CD4-positive, alpha-beta T cell treated with Interleukin-17A for 4 hours (primary cell): ENCODE measurements at regions not wholly inside any gene's neighbourhood (a gene's known extent, or its start where the extent isn't known, plus 50 kb on each side); places are given as distances from the start of the nearest gene placed in this dataset.

Experiments used
- DNase-seq: peaks from one replicate; pipeline ENCODE4 v3.0.0-alpha.2; 2020; ENCODE audit warnings: mixed read lengths

DNA sequence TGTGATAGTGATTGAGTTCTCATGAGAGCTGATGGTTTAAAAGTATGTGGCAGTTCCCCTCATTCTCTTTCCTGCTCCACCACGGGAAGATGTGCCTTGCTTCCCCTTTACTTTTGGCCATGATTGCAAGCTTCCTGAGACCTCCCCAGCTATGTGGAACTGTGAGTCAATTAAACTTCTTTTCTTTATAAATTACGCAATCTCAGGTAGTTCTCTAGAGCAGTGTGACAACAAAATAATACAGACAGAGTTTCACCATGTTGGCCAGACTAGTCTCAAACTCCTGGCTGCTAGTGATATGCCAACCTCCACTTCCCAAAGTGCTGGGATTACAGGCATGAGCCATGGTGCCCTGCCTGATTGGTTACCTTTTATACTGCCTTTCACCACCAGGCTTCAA, 755.2 kb downstream of the METTL15 start:
- DNase-seq = no peak

DNA sequence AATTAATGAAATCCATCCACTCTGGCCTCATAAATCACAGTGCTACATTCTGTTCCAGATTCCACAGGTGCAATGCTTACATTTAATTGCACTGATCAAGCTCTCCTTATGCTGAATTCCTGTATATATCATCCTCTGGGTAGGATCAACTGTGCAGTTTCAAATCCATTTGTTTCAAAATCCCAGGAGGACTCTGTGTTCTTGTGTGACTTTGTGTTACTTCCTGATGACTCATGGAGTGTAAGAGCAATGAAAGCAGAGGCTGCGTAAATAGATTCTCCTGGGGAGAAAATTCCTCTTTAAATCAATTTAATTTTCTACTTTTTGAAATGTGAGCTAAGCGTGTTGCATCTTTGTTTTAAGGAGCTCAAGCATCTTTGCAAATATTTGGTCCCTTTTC, 752.7 kb downstream of the METTL15 start:
- DNase-seq = no peak

DNA sequence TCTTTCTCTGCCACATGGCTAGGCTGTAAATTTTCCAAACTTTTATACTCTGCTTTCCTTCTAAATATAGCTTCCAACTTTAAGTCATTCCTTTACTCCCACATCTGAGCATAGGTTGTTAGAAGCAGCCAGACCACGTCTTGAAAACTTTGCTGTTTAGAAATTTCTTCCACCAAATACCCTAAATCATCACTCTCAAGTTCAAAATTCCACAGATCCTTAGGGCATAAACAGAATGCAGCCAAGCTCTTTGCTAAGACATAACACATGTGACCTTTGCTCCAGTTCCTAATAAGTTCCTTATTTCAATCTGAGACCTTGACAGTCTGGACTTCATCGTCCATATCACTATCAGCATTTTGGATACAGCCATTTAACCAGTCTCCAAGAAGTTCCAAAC, 749.9 kb downstream of the METTL15 start:
- no peak for DNase-seq

DNA sequence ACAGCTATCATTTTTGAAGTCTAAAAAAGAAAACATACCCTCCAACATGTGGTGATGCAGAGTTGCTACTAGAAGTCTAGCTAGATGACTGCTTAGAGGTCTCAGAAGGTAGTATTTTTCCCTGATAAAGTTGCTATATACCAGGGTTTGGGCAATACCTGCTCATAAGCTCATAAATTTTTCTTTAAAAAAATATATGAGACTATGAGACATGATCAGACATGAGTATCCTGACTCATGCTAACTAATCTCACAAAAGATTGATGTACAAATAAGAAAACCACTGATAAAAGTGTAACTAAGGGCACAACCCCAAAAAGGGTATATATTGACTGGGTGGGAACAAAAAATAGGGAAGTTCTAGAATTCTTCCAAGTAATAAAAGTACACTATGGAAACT, 740.9 kb downstream of the METTL15 start:
- DNase-seq = no peak

- no peak for DNase-seq
These were observed 734.5 kb downstream of the METTL15 start for GRCh38 chr11:28842716-28843115.

DNA sequence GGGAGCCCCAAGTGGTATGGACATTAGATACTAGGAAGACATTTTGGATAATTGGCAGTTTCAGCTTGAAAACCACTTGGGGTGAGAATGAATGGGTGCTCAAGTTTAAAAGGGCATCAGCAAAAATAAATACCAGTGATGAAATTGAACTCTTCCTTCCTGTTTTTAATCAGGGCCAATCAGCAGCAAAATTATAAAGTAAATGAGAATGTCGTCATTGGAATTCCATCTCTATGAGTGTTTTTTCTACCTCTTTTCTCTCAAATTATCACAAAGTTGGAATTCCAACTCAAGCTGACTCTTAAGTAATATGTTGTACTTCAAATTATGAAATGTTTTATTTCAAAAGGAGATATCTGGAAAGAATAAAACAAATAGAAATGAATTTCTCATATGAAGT, 730.6 kb downstream of the METTL15 start:
- no peak for DNase-seq

DNA sequence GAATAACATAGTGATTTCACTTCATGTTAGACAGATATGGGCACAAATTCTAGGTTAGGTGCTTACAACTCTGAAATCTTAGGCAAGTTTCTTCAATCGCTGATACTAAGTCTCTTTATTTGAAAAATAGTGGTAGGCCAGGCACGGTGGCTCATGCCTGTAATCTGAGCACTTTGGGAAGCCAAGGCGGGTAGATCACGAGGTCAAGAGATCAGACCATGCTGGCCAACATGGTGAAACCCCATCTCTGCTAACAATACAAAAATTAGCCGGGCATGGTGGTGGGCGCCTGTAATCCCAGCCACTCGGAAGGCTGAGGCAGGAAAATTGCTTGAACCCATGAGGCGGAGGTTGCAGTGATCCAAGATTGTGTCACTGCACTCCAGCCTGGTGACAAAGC, 729.4 kb downstream of the METTL15 start:
- no peak for DNase-seq

DNA sequence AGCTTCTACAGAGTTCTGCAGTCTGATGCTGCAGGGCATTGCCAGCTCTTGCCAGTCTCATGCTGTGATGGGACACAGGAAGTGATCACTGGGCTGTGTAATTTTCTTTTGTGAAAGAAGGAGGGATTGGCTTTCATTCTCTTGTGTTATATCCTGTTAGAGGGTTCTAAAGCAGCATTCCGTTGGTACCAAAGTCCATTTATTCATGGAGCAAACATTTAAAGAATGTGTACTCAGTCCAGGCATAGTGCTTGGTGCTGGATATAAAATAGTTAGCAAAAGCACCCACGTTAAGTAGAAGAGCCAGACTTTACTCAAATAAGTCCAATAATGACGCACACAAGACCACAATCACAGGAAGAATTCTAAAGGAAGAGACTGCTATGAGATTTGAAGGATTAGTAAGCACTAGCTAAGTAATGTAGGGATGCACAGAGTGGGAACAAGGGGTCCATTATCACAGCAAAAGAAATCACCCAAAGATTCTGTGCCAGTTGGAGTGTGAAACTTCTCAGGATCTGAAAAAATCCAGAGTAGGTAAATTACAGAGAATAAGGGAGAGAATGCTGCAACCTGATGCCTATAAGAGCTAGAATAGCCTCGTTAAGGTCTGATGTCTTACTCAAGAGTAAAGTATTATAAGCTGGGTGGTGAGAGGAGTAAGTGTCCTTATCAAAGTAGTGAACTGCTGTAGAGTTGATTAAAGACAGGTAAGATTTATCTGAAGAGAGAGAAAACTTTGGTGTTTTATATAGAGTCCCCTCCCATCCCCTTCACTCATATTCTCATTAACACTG, 728.3 kb downstream of the METTL15 start:
- DNase-seq = no peak

DNA sequence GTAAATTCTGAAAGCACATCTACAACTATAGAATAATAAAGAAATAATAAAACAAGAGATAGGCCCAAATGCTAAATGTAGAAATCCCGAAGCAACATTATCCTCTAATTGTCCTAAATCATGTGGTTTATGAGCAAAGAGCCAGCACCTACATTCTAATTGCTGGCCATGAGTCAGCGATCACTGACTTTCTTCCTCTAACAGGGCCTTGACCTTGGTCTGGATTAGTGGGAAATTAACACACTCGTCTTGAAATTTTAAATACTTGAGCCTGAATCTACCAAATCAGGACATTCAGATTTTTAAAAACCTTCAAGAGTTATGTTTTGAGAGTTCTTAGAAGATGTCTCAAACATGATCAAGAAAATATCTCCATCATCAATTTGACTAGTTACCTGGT, 727.6 kb downstream of the METTL15 start:
- no peak for DNase-seq

- no peak for DNase-seq
These were observed 727.1 kb downstream of the METTL15 start for GRCh38 chr11:28835317-28835716.

DNA sequence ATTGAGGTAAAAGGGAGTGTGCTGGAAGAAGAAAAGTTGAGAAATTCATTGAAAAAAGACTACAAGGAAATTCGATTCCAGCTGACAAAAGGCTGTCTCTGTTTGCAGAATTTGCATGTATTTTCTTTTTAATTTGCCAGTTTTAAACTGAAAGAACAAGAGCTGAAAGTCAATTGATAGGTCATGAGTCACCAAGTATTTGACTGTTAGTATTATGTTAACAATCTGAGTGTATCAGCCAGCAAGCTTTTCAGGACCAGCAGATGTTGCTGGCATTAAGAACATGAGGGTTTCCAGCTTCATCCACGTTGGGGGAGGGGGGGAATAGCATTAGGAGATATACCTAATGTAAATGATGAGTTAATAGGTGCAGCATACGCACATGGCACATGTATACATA, 726.7 kb downstream of the METTL15 start:
- DNase-seq = no peak

DNA sequence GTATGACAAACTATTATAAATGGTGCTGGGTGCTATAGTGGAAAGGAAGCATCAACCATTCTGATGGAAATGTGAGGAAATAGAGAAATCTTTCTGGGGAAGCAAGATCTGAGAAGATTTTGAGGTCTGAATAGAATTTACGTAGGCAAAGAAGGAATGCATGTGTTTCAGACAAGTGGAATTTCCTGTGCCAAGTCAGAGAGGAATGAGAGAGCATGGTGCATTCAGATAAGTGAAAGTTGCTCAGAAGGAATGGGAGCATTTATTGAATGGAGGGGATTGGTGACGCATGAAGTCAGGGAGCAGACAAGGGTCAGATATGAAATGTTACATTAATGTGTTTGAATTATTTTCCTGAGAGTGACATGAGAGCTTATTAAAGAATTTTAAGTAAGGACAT, 725.5 kb downstream of the METTL15 start:
- DNase-seq = no peak

DNA sequence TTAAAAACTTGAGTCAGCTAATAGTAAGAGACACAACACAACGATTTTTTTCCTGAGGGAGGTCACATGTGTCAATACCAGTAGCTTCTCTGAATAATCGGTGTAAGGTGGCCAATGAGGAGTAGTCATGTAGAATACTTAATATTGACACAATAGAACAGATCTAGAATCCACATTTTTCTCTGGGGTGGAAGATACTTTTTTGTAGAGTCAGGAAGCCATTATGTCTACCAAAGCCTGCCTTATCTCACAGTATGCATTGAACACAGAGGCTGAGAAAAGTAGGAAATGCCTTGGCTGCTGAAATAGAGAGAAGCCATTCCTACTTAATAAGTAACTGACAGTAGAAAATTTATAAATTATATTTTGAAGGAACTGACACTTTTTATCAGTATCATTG, 725.0 kb downstream of the METTL15 start:
- DNase-seq = no peak

DNA sequence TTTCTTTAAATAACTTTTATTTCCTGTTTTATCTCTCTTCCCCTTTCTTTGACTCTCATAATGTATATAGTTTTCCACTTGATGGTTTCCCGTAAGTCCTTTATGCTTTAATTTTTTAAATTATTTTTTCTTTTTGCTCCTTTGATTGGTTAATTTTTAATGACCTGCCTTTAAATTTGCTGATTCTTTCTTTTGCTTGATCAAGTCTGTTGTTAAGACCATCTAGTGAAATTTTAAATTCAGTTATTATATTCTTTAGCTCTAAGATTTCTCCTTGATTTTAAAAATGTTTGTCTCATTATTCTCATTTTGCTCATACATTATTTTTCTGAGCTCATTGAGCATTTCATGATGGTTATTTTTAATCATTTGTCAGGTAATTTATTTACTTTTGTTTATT, 718.6 kb downstream of the METTL15 start:
- DNase-seq = no peak

- no peak for DNase-seq
These were observed 714.4 kb downstream of the METTL15 start for GRCh38 chr11:28822576-28822975.

DNA sequence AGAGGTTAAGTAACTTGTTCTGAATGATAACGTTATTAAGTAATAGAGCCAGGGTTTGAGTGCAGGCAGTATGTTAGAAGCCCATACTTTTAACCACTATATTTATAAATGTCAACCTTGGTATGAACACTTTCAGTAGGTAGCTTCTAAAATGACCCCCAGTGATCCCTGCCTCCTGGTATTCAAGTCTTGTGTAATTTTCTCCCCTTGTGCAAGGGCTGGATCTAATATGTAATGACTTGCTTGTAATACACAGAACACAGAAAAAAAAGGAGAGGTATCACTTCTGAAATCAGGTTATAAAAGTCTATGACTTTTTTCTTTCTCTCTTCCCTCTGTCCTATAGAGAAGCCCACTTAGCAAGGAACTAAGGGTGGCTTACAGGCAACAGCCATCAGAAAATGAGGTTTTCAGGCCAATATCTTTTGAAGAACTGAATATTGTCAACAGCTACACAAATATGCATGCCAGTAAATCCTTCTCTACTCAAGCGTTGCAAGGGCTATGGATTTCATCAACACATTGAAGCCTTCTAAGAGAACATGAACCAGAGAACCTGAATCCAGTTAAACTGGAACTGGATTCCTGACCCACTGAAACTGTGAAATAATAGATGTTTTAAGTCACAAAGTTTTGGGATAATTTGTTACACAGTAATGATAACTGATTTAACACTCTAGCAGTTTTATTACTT, 712.3 kb downstream of the METTL15 start:
- no peak for DNase-seq

- no peak for DNase-seq
These were observed 711.6 kb downstream of the METTL15 start for GRCh38 chr11:28819741-28820140.

- no peak for DNase-seq
These were observed 706.9 kb downstream of the METTL15 start for GRCh38 chr11:28815110-28815509.

- no peak for DNase-seq
These were observed 700.6 kb downstream of the METTL15 start for GRCh38 chr11:28808771-28809170.

- no peak for DNase-seq
These were observed 691.1 kb downstream of the METTL15 start for GRCh38 chr11:28799316-28799715.

GRCh38 chr11:28798286-28798685, 690.1 kb downstream of the METTL15 start:
- no peak for DNase-seq

GRCh38 chr11:28797536-28797935, 689.3 kb downstream of the METTL15 start:
- no peak for DNase-seq

GRCh38 chr11:28794405-28794804, 686.2 kb downstream of the METTL15 start:
- no peak for DNase-seq

GRCh38 chr11:28793282-28793738, 685.1 kb downstream of the METTL15 start:
- DNase-seq = no peak

DNA sequence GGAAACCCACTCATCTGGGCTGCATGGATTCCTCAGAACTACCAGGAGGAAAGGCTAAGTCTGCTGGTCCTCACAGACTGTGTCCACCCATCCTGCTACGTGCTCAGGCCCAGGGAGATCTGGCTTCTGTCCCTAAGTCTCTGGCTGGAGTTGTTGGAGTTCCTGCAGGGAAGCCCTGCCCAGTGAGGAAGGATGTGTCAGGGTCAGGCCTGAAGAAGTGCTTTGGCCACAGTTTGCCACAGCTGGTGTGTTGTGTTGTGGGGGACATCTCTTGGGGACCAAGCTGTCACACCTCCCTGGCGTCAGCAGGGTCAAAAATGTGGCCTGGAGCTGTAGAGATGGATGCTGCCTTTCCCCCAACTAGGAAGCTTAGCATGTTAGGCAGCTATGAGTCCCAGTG, 684.7 kb downstream of the METTL15 start:
- no peak for DNase-seq
